GM12878 (cell line): ENCODE measurements at regions not wholly inside any gene's neighbourhood (a gene's known extent, or its start where the extent isn't known, plus 50 kb on each side); places are given as distances from the start of the nearest gene placed in this dataset.

Experiments used
- ATAC-seq: fragments of 200-7000 bp; cut with Tn5 transposase; 3 replicates; pipeline ENCODE4 v1.9.1; 2020; ENCODE audit warnings: mild to moderate bottlenecking, moderate library complexity
- BruUV-seq: library from RNA; stranded (reverse); fragments of 400-500 nt; replicated peaks from 2 replicates; lab custom pipeline; 2021; lab: Mats Ljungman, UMichigan
- CTCF ChIA-PET: fragments of 300-600 bp; sonication (Branson Sonifier 250); formaldehyde crosslinking; extraction: SDS; loops from one replicate; lab custom pipeline; 2021; ENCODE audit warnings: inconsistent platforms; lab: Yijun Ruan, JAX
- POLR2A ChIA-PET: fragments of 350-600 bp; formaldehyde crosslinking; extraction: SDS; loops from one replicate; lab custom pipeline; 2021; ENCODE audit warnings: inconsistent platforms; lab: Charles Lee
- RAD21 ChIA-PET: fragments of 300-600 bp; sonication (Branson Sonifier 250); formaldehyde crosslinking; loops from one replicate; lab custom pipeline; 2023; ENCODE audit warnings: antibody characterized with exemption; ENCODE audit not compliant: unreplicated experiment; lab: Charles Lee
- SMC1A ChIA-PET: fragments of 300-600 bp; sonication (Branson Sonifier 250); formaldehyde crosslinking; loops from one replicate; lab custom pipeline; 2023; ENCODE audit not compliant: unreplicated experiment, uncharacterized antibody; lab: Charles Lee
- DNase-seq: peaks from one replicate; pipeline ENCODE4 v3.0.0-alpha.2; 2011; ENCODE audit warnings: low read depth, low spot score
- FAIRE-seq: peaks from 3 replicates; lab custom pipeline; 2011; peaks lifted over from hg19 to GRCh38; lab: Jason Lieb, UNC
- H2AFZ ChIP-seq: 2 replicates; pipeline ENCODE4 v1.6.0; 2011; ENCODE audit warnings: low read depth, low read length, control low read depth; ENCODE audit not compliant: control insufficient read depth
- H3K27ac ChIP-seq: 2 replicates; pipeline ENCODE4 v1.5.1; 2011; ENCODE audit warnings: control low read depth; ENCODE audit not compliant: control insufficient read depth, insufficient read depth
- H3K27me3 ChIP-seq, 2 experiments: replicated peaks in 1 of 2; 2 replicates each; pipeline versions ENCODE4 v1.6.0 to v1.6.1; 2011; ENCODE audit warnings: low read length in 1 of 2; ENCODE audit not compliant: control insufficient read depth in 2 of 2, insufficient read depth in 2 of 2
- H3K36me3 ChIP-seq, 2 experiments: 2 replicates each; pipeline ENCODE4 v1.5.1; 2011; ENCODE audit warnings: low read length in 1 of 2; ENCODE audit not compliant: control insufficient read depth in 2 of 2, insufficient read depth in 2 of 2
- H3K4me1 ChIP-seq: 2 replicates; pipeline ENCODE4 v1.6.1; 2011; ENCODE audit warnings: mild to moderate bottlenecking, low read length, moderate library complexity, mixed read lengths; ENCODE audit not compliant: control insufficient read depth, insufficient read depth
- H3K4me2 ChIP-seq: 2 replicates; pipeline ENCODE4 v1.6.0; 2011; ENCODE audit warnings: control low read depth; ENCODE audit not compliant: control insufficient read depth, insufficient read depth
- H3K4me3 ChIP-seq: fragments of 200-600 bp; sonication (generic); 2 replicates; pipeline ENCODE4 v1.5.1; 2016
- H3K79me2 ChIP-seq: 2 replicates; pipeline ENCODE4 v1.6.0; 2011; ENCODE audit warnings: low read length; ENCODE audit not compliant: control insufficient read depth, insufficient read depth
- H3K9ac ChIP-seq: 2 replicates; pipeline ENCODE4 v1.8.0; 2011; ENCODE audit warnings: low read length, control low read depth, mixed read lengths; ENCODE audit not compliant: control insufficient read depth, insufficient read depth
- H3K9me3 ChIP-seq: replicated peaks from 3 replicates; pipeline ENCODE4 v1.5.1; 2011; ENCODE audit warnings: mild to moderate bottlenecking, low read length; ENCODE audit not compliant: control insufficient read depth, insufficient read depth
- H4K20me1 ChIP-seq: 2 replicates; pipeline ENCODE4 v1.6.0; 2011; ENCODE audit not compliant: control insufficient read depth, insufficient read depth
- E4F1 ChIP-seq: fragments of 450-650 bp; IDR thresholded peaks from 2 replicates; pipeline ENCODE4 v1.6.1; 2018; ENCODE audit warnings: borderline replicate concordance, mild to moderate bottlenecking; ENCODE audit not compliant: partially characterized antibody
- EZH2 ChIP-seq: IDR thresholded peaks from 2 replicates; pipeline ENCODE4 v1.6.1; 2012; ENCODE audit warnings: low read depth, mild to moderate bottlenecking, control low read depth, inconsistent platforms, low read length, borderline replicate concordance; ENCODE audit not compliant: control insufficient read depth
- FOXM1 ChIP-seq: IDR thresholded peaks from 2 replicates; pipeline ENCODE4 v1.6.1; 2012; ENCODE audit warnings: low read depth, mild to moderate bottlenecking, inconsistent platforms, low read length, moderate library complexity
- HCFC1 ChIP-seq: fragments of 150-350 bp; IDR thresholded peaks from 2 replicates; pipeline ENCODE4 v1.6.1; 2014; ENCODE audit warnings: low read length
- KAT2A ChIP-seq: conservative IDR thresholded peaks from 2 replicates; pipeline ENCODE4 v1.6.1; 2011; ENCODE audit warnings: low read depth, low read length; ENCODE audit not compliant: control insufficient read depth
- KDM1A ChIP-seq: fragments of 200-600 bp; sonication (generic); IDR thresholded peaks from 2 replicates; pipeline ENCODE4 v1.6.1; 2016; ENCODE audit warnings: borderline replicate concordance
- MEF2A ChIP-seq: IDR thresholded peaks from 2 replicates; pipeline ENCODE4 v1.6.1; 2011; ENCODE audit warnings: low read depth, mild to moderate bottlenecking, low read length, moderate library complexity; ENCODE audit not compliant: insufficient read depth
- NFIC ChIP-seq: IDR thresholded peaks from 2 replicates; pipeline ENCODE4 v1.6.1; 2012; ENCODE audit warnings: low read depth, mild to moderate bottlenecking, inconsistent platforms, low read length, moderate library complexity
- PAX5 ChIP-seq: IDR thresholded peaks from 2 replicates; pipeline ENCODE4 v1.6.1; 2011; ENCODE audit warnings: low read depth, low read length, borderline replicate concordance
- PAX8 ChIP-seq: fragments of 450-650 bp; IDR thresholded peaks from 2 replicates; pipeline ENCODE4 v1.6.1; 2017; ENCODE audit warnings: mild to moderate bottlenecking, moderate library complexity
- RB1 ChIP-seq: fragments of 450-650 bp; formaldehyde crosslinking; IDR thresholded peaks from 2 replicates; pipeline ENCODE4 v1.6.1; 2017; ENCODE audit warnings: mild to moderate bottlenecking, borderline replicate concordance
- RFX5 ChIP-seq: IDR thresholded peaks from 2 replicates; pipeline ENCODE4 v1.6.1; 2011; ENCODE audit warnings: low read depth, low read length, improper control_type of control experiment
- ZBED1 ChIP-seq: IDR thresholded peaks from 2 replicates; pipeline ENCODE4 v1.6.1; 2016; ENCODE audit warnings: borderline replicate concordance
- ZNF217 ChIP-seq: fragments of 450-650 bp; IDR thresholded peaks from 2 replicates; pipeline ENCODE4 v1.6.1; 2017; ENCODE audit warnings: antibody characterized with exemption, mild to moderate bottlenecking
- WGBS: methylation state at CpG from one replicate; pipeline ENCODE4 v1.1.6; 2016; ENCODE audit warnings: low lambda C conversion rate; ENCODE audit not compliant: insufficient replicate concordance, insufficient coverage; ENCODE audit errors: missing lambda C conversion rate; 5-methylcytosine and 5-hydroxymethylcytosine counted together
- in situ Hi-C: fragments of 300-500 bp; cut with MboI; formaldehyde crosslinking; loops from 9 replicates; pipeline ENCODE4 v1.14.3; 2018; ENCODE audit warnings: mixed read lengths
- intact Hi-C: fragments of 100-400 bp; cut with micrococcal nuclease; formaldehyde crosslinking; loops from one replicate; pipeline ENCODE4 v1.14.2; 2022; ENCODE audit not compliant: unreplicated experiment

- no TSS peak for BruUV-seq
- ChIA-PET RAD21 (no interaction called here), SMC1A (interaction anchor here (1.5 kb wide), 1 partner anchor 12 kb away, joined by 4 read pairs; no protein-coding TSS in a partner anchor), CTCF (no interaction called here), POLR2A (no interaction called here)
- ATAC-seq (no peak), DNase-seq (no peak)
- H3K4me1 ChIP-seq = no peaks in the 10 kb centered on the region; the same call in 1 of the 2 replicates
- in situ Hi-C loops = no loop called here
- H2AFZ ChIP-seq = no peak overlapping the region
- WGBS = 10% methylated on average over 1 of the region's 1 CpG
- no peak overlapping the region for H3K4me2 ChIP-seq
- no peak for TF ChIP-seq KAT2A
- TF ChIP-seq KDM1A = no peak
- TF ChIP-seq PAX8 = no peak
- no peak for TF ChIP-seq RB1
- TF ChIP-seq PAX5 = no peak
- no peak for TF ChIP-seq NFIC
- no peak for TF ChIP-seq MEF2A
- no peak for TF ChIP-seq ZBED1
- TF ChIP-seq EZH2 = no peak
- TF ChIP-seq RFX5 = no peak
- no peak for TF ChIP-seq HCFC1
- no peak for TF ChIP-seq E4F1
- TF ChIP-seq ZNF217 = no peak
- no peak for TF ChIP-seq FOXM1
- TF ChIP-seq, all 136 proteins: peak for 0
- Histone ChIP-seq H3K9me3 (no peaks in the 10 kb centered on the region; the same call in 2 of the 3 replicates), H3K36me3 (no peaks in the 10 kb centered on the region), H3K79me2 (no peaks in the 10 kb centered on the region), H4K20me1 (no peaks in the 10 kb centered on the region), H3K9ac (no peak overlapping the region), H3K4me3 (no peak overlapping the region), H3K27ac (no peak overlapping the region), H3K27me3 (no peaks in the 10 kb centered on the region)
- FAIRE-seq = no peak
- intact Hi-C loops = no loop called here
Measured at GRCh38 chr3:168269001-168269400, 173.3 kb upstream of the GOLIM4 start.
